ENCODE measurements at regions not wholly inside any gene's neighbourhood (a gene's known extent, or its start where the extent isn't known, plus 50 kb on each side); places are given as distances from the start of the nearest gene placed in this dataset.

DNA sequence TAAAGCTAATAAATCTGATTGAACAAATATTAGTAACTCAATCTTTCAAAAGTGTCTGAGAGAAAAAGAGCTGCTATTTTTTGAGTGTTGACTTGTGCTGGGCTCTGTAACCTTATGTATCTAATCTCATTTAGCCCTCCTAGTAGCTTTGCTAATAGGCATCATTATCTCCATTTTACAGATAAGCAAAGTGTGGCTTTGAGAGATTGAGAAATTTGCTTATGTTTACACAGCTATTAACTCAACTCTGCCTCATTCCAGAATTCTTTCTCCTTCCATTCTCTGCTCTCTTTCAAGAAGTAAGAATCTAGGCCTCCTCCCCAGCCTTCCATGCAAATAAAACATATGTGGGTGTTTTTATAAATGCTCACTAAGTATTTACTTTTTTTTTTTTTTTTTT lies 137.8 kb downstream of the GATA3 start:
- no peak overlapping the region for H3K4me3 ChIP-seq (ENCODE audit: low read depth in 1 of 3, low read length in 3 of 3)
- no peak for TF ChIP-seq NR2F2 (IDR thresholded peaks at IDR 0.05)
- no peak for TF ChIP-seq TAF1 (conservative IDR thresholded peaks at IDR 0.05)
- TF ChIP-seq, protein P1, sequence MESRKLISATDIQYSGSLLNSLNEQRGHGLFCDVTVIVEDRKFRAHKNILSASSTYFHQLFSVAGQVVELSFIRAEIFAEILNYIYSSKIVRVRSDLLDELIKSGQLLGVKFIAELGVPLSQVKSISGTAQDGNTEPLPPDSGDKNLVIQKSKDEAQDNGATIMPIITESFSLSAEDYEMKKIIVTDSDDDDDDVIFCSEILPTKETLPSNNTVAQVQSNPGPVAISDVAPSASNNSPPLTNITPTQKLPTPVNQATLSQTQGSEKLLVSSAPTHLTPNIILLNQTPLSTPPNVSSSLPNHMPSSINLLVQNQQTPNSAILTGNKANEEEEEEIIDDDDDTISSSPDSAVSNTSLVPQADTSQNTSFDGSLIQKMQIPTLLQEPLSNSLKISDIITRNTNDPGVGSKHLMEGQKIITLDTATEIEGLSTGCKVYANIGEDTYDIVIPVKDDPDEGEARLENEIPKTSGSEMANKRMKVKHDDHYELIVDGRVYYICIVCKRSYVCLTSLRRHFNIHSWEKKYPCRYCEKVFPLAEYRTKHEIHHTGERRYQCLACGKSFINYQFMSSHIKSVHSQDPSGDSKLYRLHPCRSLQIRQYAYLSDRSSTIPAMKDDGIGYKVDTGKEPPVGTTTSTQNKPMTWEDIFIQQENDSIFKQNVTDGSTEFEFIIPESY (IDR thresholded peaks at IDR 0.05) = no peak
- TF ChIP-seq REST (IDR thresholded peaks at IDR 0.05) = no peak
- no peak overlapping the region for H3K27ac ChIP-seq (ENCODE audit: low read depth in 1 of 2, low read length in 2 of 2)
- H3K9me3 ChIP-seq (ENCODE audit: control insufficient read depth in 4 of 4, low read length in 3 of 4) = no peaks in the 10 kb centered on the region
- no peak for DNase-seq (ENCODE audit: low spot score)
- no peaks in the 10 kb centered on the region for H3K36me3 ChIP-seq (ENCODE audit: control insufficient read depth in 4 of 4, insufficient read depth in 3 of 4, low read depth in 1 of 4, low read length in 3 of 4)
- no peaks in the 10 kb centered on the region for H3K4me1 ChIP-seq (ENCODE audit: control insufficient read depth in 4 of 4, insufficient read depth in 4 of 4, low read length in 3 of 4)
- no peak overlapping the region for H3K9ac ChIP-seq (ENCODE audit: low read depth in 1 of 2, low read length in 2 of 2)
- H3K27me3 ChIP-seq (ENCODE audit: control insufficient read depth in 4 of 4, insufficient read depth in 4 of 4, low read length in 3 of 4) = no peaks in the 10 kb centered on the region

GRCh38 chr10:8193546-8193945 lies 139.1 kb downstream of the GATA3 start:
- 79% methylated on average over 4 of the region's 4 CpGs for WGBS
- DNase-seq (ENCODE audit: low spot score) = no peak
- no peaks in the 10 kb centered on the region for H3K27me3 ChIP-seq (ENCODE audit: control insufficient read depth in 4 of 4, insufficient read depth in 4 of 4, low read length in 3 of 4)
- no peak overlapping the region for H3K27ac ChIP-seq (ENCODE audit: low read depth in 1 of 2, low read length in 2 of 2)
- H3K4me1 ChIP-seq (ENCODE audit: control insufficient read depth in 4 of 4, insufficient read depth in 4 of 4, low read length in 3 of 4) = no peaks in the 10 kb centered on the region
- no peaks in the 10 kb centered on the region for H3K36me3 ChIP-seq (ENCODE audit: control insufficient read depth in 4 of 4, insufficient read depth in 3 of 4, low read depth in 1 of 4, low read length in 3 of 4)
- H3K9me3 ChIP-seq (ENCODE audit: control insufficient read depth in 4 of 4, low read length in 3 of 4) = no peaks in the 10 kb centered on the region
- H3K9ac ChIP-seq (ENCODE audit: low read depth in 1 of 2, low read length in 2 of 2) = no peak overlapping the region
- TF ChIP-seq FOXA1 (IDR thresholded peaks at IDR 0.05) (no peak), JUND (IDR thresholded peaks at IDR 0.05) (no peak), MAX (IDR thresholded peaks at IDR 0.05) (no peak), NR2F2 (IDR thresholded peaks at IDR 0.05) (no peak)
- TF ChIP-seq, protein P1 (IDR thresholded peaks at IDR 0.05) = no peak
- H3K4me3 ChIP-seq (ENCODE audit: low read depth in 1 of 3, low read length in 3 of 3) = no peak overlapping the region

DNA sequence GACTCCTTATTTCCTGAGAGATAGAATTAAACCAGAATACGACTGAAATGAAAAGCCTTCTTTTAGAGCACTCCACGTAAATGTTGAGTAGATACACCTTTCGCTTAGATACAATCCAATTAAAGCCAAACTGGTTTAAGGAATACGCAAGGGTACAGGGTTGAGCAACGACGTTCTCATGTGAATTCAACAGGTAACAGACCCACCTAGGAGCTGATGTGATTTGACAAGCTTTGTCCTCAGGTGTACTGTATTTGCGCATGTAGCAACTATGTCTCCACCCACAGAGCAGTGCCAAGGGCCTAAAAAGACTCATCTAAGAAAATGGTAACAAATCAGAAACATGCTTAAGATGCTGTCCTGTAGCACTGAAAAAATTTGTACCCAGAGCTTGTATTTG lies 139.6 kb downstream of the GATA3 start:
- H3K9me3 ChIP-seq (ENCODE audit: control insufficient read depth in 4 of 4, low read length in 3 of 4) = no peaks in the 10 kb centered on the region
- no peak for DNase-seq (ENCODE audit: low spot score)
- TF ChIP-seq HNF4G (IDR thresholded peaks at IDR 0.05) (no peak), EGR1 (IDR thresholded peaks at IDR 0.05; ENCODE audit: low read depth in 2 of 2) (no peak), SP1 (IDR thresholded peaks at IDR 0.05) (no peak), FOXA2 (IDR thresholded peaks at IDR 0.05) (no peak), TAF1 (conservative IDR thresholded peaks at IDR 0.05) (no peak), HNF4A (conservative IDR thresholded peaks at IDR 0.05) (no peak), RXRA (IDR thresholded peaks at IDR 0.05) (no peak), JUND (IDR thresholded peaks at IDR 0.05) (no peak), GABPA (IDR thresholded peaks at IDR 0.05 in 1 of 2, conservative IDR thresholded peaks at IDR 0.05 in 1 of 2) (no peak)
- TF ChIP-seq, protein P1 (IDR thresholded peaks at IDR 0.05) = no peak
- TF ChIP-seq, protein P2, sequence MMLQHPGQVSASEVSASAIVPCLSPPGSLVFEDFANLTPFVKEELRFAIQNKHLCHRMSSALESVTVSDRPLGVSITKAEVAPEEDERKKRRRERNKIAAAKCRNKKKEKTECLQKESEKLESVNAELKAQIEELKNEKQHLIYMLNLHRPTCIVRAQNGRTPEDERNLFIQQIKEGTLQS (IDR thresholded peaks at IDR 0.05) = no peak
- H3K27ac ChIP-seq (ENCODE audit: low read depth in 1 of 2, low read length in 2 of 2) = no peak overlapping the region
- no peak overlapping the region for H3K4me3 ChIP-seq (ENCODE audit: low read depth in 1 of 3, low read length in 3 of 3)
- WGBS = 86% methylated on average over 7 of the region's 7 CpGs
- no peaks in the 10 kb centered on the region for H3K4me1 ChIP-seq (ENCODE audit: control insufficient read depth in 4 of 4, insufficient read depth in 4 of 4, low read length in 3 of 4)
- H3K36me3 ChIP-seq (ENCODE audit: control insufficient read depth in 4 of 4, insufficient read depth in 3 of 4, low read depth in 1 of 4, low read length in 3 of 4) = no peaks in the 10 kb centered on the region
- H3K27me3 ChIP-seq (ENCODE audit: control insufficient read depth in 4 of 4, insufficient read depth in 4 of 4, low read length in 3 of 4) = no peaks in the 10 kb centered on the region
- no peak overlapping the region for H3K9ac ChIP-seq (ENCODE audit: low read depth in 1 of 2, low read length in 2 of 2)
